SK-N-SH (cell line): ENCODE measurements at regions not wholly inside any gene's neighbourhood (a gene's known extent, or its start where the extent isn't known, plus 50 kb on each side); places are given as distances from the start of the nearest gene placed in this dataset.

ENCODE experiments used
- CTCF ChIA-PET: fragments of 300-600, 350-600 bp; formaldehyde crosslinking; extraction: SDS; loops from one replicate; lab custom pipeline; 2021; lab: Yijun Ruan, JAX
- POLR2A ChIA-PET: fragments of 350-600 bp; sonication (Branson Sonifier 250); formaldehyde crosslinking; extraction: SDS; loops from one replicate; lab custom pipeline; 2020; ENCODE audit warnings: antibody characterized with exemption, inconsistent platforms; lab: Yijun Ruan, JAX
- DNase-seq: peaks from one replicate; pipeline ENCODE4 v3.0.0; 2012
- H2AFZ ChIP-seq: fragments of 200-600 bp; sonication (generic); 2 replicates; pipeline ENCODE4 v1.8.1; 2016; ENCODE audit warnings: antibody characterized with exemption, mild to moderate bottlenecking, low read depth
- H3F3A ChIP-seq: fragments of 200-600 bp; sonication (generic); replicated peaks from 2 replicates; pipeline ENCODE3; 2016; ENCODE audit warnings: antibody characterized with exemption, mild to moderate bottlenecking; ENCODE audit not compliant: insufficient read depth
- H3K27ac ChIP-seq, 2 experiments: fragments of 200-500 bp in 1 of 2; fragments of 200-600 bp in 1 of 2; sonication (Bioruptor generic) in 1 of 2; sonication (generic), shearing (Covaris generic) in 1 of 2; 2 replicates each; pipeline versions ENCODE4 v1.5.1 to v1.6.1; 2014 to 2016; ENCODE audit warnings: low read depth in 2 of 2, inconsistent platforms in 1 of 2, low read length in 1 of 2, mild to moderate bottlenecking in 1 of 2, mixed read lengths in 1 of 2
- H3K27me3 ChIP-seq: fragments of 200-600 bp; sonication (generic), shearing (Covaris generic); 2 replicates; pipeline ENCODE4 v1.6.1; 2016; ENCODE audit warnings: mixed run types; ENCODE audit not compliant: insufficient read depth
- H3K36me3 ChIP-seq, 2 experiments: fragments of 200-500 bp in 1 of 2; fragments of 200-600 bp in 1 of 2; sonication (Bioruptor generic) in 1 of 2; sonication (generic) in 1 of 2; replicated peaks in 1 of 2; 2 replicates each; pipeline versions ENCODE3 to v1.5.1; 2014 to 2016; ENCODE audit warnings: low read length in 1 of 2, mild to moderate bottlenecking in 1 of 2; ENCODE audit not compliant: insufficient read depth in 2 of 2, control insufficient read depth in 1 of 2
- H3K4me1 ChIP-seq, 2 experiments: fragments of 200-500 bp in 1 of 2; fragments of 200-600 bp in 1 of 2; sonication (Bioruptor generic) in 1 of 2; sonication (generic), shearing (Covaris generic) in 1 of 2; 2 replicates each; pipeline versions ENCODE4 v1.5.1 to v1.6.1; 2014 to 2016; ENCODE audit warnings: low read depth in 1 of 2, low read length in 1 of 2, mixed run types in 1 of 2; ENCODE audit not compliant: insufficient read depth in 2 of 2, control insufficient read depth in 1 of 2
- H3K4me2 ChIP-seq: fragments of 200-600 bp; sonication (generic), shearing (Covaris generic); 2 replicates; pipeline ENCODE4 v1.6.1; 2017; ENCODE audit warnings: mixed run types
- H3K4me3 ChIP-seq, 2 experiments: fragments of 200-500 bp in 1 of 2; fragments of 200-600 bp in 1 of 2; sonication (Bioruptor generic) in 1 of 2; sonication (generic), shearing (Covaris generic) in 1 of 2; 2 replicates each; pipeline versions ENCODE4 v1.5.1 to v1.8.1; 2014 to 2016; ENCODE audit warnings: low read depth in 2 of 2, inconsistent platforms in 1 of 2, low read length in 1 of 2, mild to moderate bottlenecking in 1 of 2, mixed read lengths in 1 of 2, moderate library complexity in 1 of 2
- H3K79me2 ChIP-seq: fragments of 200-600 bp; sonication (generic); 2 replicates; pipeline ENCODE4 v1.8.1; 2017; ENCODE audit warnings: mild to moderate bottlenecking; ENCODE audit not compliant: insufficient read depth
- H3K9ac ChIP-seq: fragments of 200-600 bp; sonication (generic); 2 replicates; pipeline ENCODE4 v1.6.1; 2017; ENCODE audit warnings: mixed run types
- H3K9me2 ChIP-seq: fragments of 200-600 bp; sonication (generic); 2 replicates; pipeline ENCODE4 v1.6.1; 2017; ENCODE audit warnings: mixed run types
- H3K9me3 ChIP-seq: fragments of 200-600 bp; sonication (generic); 2 replicates; pipeline ENCODE4 v1.6.1; 2017; ENCODE audit warnings: mixed run types, mild to moderate bottlenecking, moderate library complexity
- H4K20me1 ChIP-seq: fragments of 200-600 bp; sonication (generic); 2 replicates; pipeline ENCODE4 v1.6.1; 2017; ENCODE audit warnings: mild to moderate bottlenecking, mixed run types; ENCODE audit not compliant: insufficient read depth
- EP300 ChIP-seq, 2 experiments: IDR thresholded peaks; 2 replicates each; pipeline versions ENCODE4 v1.4.0 to v1.6.1; 2012; ENCODE audit warnings: borderline replicate concordance in 1 of 2, low read depth in 1 of 2, low read length in 1 of 2
- EZH2phosphoT487 ChIP-seq: fragments of 200-600 bp; sonication (generic); IDR thresholded peaks from 2 replicates; pipeline ENCODE4 v1.6.1; 2017; ENCODE audit warnings: low read depth, mixed run types, mild to moderate bottlenecking, antibody characterized with exemption, moderate library complexity, borderline replicate concordance
- FOXJ3 ChIP-seq: sonication (generic); formaldehyde crosslinking; IDR thresholded peaks from 2 replicates; pipeline ENCODE4 v1.5.1; 2020; ENCODE audit warnings: mild to moderate bottlenecking, missing genetic modification reagents
- FOXM1 ChIP-seq: IDR thresholded peaks from 2 replicates; pipeline ENCODE4 v1.4.0; 2012; ENCODE audit warnings: low read depth, mild to moderate bottlenecking
- JUND ChIP-seq: IDR thresholded peaks from 2 replicates; pipeline ENCODE4 v1.4.0; 2012
- MEF2A ChIP-seq: IDR thresholded peaks from 2 replicates; pipeline ENCODE4 v1.4.0; 2012; ENCODE audit warnings: low read depth, borderline replicate concordance
- MXI1 ChIP-seq: IDR thresholded peaks from 2 replicates; pipeline ENCODE4 v1.6.1; 2012; ENCODE audit warnings: mild to moderate bottlenecking, low read depth, low read length, improper control_type of control experiment
- RCOR1 ChIP-seq: fragments of 150-350 bp; IDR thresholded peaks from 2 replicates; pipeline ENCODE4 v1.6.1; 2017; ENCODE audit warnings: antibody characterized with exemption, low read length
- SMC3 ChIP-seq: IDR thresholded peaks from 2 replicates; pipeline ENCODE4 v1.6.1; 2012; ENCODE audit warnings: low read depth, low read length, improper control_type of control experiment
- TCF12 ChIP-seq: IDR thresholded peaks from 2 replicates; pipeline ENCODE4 v1.4.0; 2012
- TEAD4 ChIP-seq: IDR thresholded peaks from 2 replicates; pipeline ENCODE4 v1.4.0; 2012; ENCODE audit warnings: mild to moderate bottlenecking, borderline replicate concordance; ENCODE audit not compliant: insufficient read depth
- WGBS: methylation state at CpG from one replicate; pipeline ENCODE4 v1.1.6; 2017; ENCODE audit warnings: low lambda C conversion rate; 5-methylcytosine and 5-hydroxymethylcytosine counted together
- TF ChIP-seq, protein P1 (sequence below): IDR thresholded peaks from 2 replicates; pipeline ENCODE4 v1.4.0; 2012; ENCODE audit warnings: low read depth, borderline replicate concordance
- TF ChIP-seq, protein P2 (sequence below): fragments of 150-350 bp; IDR thresholded peaks from 2 replicates; pipeline ENCODE4 v1.6.1; 2017; ENCODE audit warnings: antibody characterized with exemption, low read length, low read depth, borderline replicate concordance

DNA sequence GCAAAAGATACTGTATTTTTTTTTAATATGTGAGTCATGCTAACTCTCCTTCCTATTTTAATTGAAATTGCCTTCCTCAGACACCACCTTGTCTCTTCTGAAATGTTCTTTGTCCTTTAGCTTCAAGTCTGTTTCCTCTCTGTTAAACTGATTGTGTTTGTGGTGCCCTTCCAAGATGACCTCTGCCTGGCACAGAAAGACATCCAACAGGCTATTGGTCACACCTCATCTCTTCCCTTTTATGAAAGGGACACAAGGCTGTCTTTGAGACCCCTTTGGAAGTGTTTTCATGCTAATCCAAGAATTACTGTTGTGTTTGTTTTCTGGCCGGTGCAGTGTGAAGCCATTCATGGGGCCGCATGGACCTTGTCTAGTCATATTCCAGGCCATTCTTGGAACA lies 94.0 kb upstream of the PIK3C3 start (continued):
- no peak for TF ChIP-seq MEF2A
- TF ChIP-seq, protein P1, sequence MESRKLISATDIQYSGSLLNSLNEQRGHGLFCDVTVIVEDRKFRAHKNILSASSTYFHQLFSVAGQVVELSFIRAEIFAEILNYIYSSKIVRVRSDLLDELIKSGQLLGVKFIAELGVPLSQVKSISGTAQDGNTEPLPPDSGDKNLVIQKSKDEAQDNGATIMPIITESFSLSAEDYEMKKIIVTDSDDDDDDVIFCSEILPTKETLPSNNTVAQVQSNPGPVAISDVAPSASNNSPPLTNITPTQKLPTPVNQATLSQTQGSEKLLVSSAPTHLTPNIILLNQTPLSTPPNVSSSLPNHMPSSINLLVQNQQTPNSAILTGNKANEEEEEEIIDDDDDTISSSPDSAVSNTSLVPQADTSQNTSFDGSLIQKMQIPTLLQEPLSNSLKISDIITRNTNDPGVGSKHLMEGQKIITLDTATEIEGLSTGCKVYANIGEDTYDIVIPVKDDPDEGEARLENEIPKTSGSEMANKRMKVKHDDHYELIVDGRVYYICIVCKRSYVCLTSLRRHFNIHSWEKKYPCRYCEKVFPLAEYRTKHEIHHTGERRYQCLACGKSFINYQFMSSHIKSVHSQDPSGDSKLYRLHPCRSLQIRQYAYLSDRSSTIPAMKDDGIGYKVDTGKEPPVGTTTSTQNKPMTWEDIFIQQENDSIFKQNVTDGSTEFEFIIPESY, result no peak
- TF ChIP-seq SMC3, result no peak
- no peak for TF ChIP-seq TEAD4
- TF ChIP-seq FOXJ3 (CRISPR knock-in tag), result no peak

DNA sequence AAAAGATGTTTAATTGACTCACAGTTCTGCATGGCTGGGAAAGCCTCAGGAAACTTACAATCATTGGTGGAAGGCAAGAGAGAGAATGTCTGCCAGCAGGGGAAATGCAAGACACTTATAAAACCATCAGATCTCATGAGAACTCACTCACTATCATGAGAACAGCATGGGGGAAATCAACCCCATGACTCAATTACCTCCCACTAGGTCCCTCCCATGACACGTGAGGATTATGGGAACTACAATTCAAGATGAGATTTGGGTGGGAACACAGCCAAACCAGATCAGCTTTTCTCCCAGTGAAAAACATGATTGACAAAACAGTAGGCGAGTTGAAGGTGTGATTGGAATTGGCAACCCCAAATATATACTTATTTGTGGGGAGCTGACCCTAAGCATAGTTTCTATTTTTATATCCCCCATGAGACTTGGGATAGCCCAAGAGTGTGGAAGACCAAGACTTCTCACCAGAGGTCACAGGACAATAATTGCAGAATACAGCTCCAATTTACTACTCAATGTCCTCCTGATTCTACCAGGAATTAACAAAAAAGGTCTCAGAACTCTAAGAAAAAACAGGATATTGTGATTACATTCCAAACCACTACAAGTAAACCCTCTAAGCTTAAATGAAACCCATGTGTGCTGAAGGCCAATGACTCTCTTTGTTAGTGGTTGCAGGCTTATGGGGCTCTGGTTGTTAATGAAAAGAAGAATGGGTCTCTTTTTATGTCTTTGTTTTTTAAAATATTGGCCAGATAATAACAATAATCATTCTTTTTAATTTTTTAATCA lies 96.1 kb upstream of the PIK3C3 start:
- TF ChIP-seq, protein P1, result no peak
- no peak for TF ChIP-seq EZH2phosphoT487
- TF ChIP-seq FOXM1, result no peak
- TF ChIP-seq MXI1, result no peak
- TF ChIP-seq, protein P2, sequence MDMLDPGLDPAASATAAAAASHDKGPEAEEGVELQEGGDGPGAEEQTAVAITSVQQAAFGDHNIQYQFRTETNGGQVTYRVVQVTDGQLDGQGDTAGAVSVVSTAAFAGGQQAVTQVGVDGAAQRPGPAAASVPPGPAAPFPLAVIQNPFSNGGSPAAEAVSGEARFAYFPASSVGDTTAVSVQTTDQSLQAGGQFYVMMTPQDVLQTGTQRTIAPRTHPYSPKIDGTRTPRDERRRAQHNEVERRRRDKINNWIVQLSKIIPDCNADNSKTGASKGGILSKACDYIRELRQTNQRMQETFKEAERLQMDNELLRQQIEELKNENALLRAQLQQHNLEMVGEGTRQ, result no peak
- TF ChIP-seq TCF12, result no peak
- no peak for TF ChIP-seq FOXJ3 (CRISPR knock-in tag)
- TF ChIP-seq JUND, result no peak
- TF ChIP-seq MEF2A, result no peak
- no peak for TF ChIP-seq RCOR1
- TF ChIP-seq EP300 (IDR thresholded peaks at IDR 0.05; ENCODE audit: borderline replicate concordance in 1 of 2, low read depth in 1 of 2, low read length in 1 of 2), result no peak
- Histone ChIP-seq H3K9ac (no peak overlapping the region), H3K27ac (no peak overlapping the region), H3K9me3 (no peaks in the 10 kb centered on the region), H3K9me2 (no peaks in the 10 kb centered on the region), H3K4me3 (no peak overlapping the region), H3K4me1 (no peaks in the 10 kb centered on the region), H4K20me1 (no peaks in the 10 kb centered on the region), H2AFZ (no peak overlapping the region), H3K79me2 (no peaks in the 10 kb centered on the region), H3K4me2 (no peak overlapping the region), H3K27me3 (no peaks in the 10 kb centered on the region), H3K36me3 (no peaks in the 10 kb centered on the region), H3F3A (peaks cover 4% of the 10 kb centered on the region)
- 63% methylated on average over 2 of the region's 2 CpGs for WGBS
- no peak for DNase-seq
- ChIA-PET POLR2A (no interaction called here), CTCF (interaction anchor here (0.6 to 1.3 kb wide), 3 partner anchors 10 to 18 kb away, joined by 3 to 5 read pairs (median 4); no protein-coding TSS in a partner anchor)
